Muscle of leg (tissue), 3 donors: ENCODE measurements at regions not wholly inside any gene's neighbourhood (a gene's known extent, or its start where the extent isn't known, plus 50 kb on each side); places are given as distances from the start of the nearest gene placed in this dataset.
"Not testable (repeated sequence)": the region's sequence is repeated elsewhere in the genome, so short reads cannot be mapped to it uniquely, and the experiment has no call there.

Experiments
- DNase-seq: peaks from one replicate; pipeline ENCODE4 v3.0.0; 2013
- H3K27ac ChIP-seq: one replicate; pipeline ENCODE4 v1.5.1; 2013; ENCODE audit warnings: mild to moderate bottlenecking, low read length, control low read depth
- H3K27me3 ChIP-seq: one replicate; pipeline ENCODE4 v1.6.1; 2013; ENCODE audit warnings: low read length; ENCODE audit not compliant: control insufficient read depth, insufficient read depth
- H3K36me3 ChIP-seq: one replicate; pipeline ENCODE4 v1.6.1; 2013; ENCODE audit warnings: low read length; ENCODE audit not compliant: control insufficient read depth, insufficient read depth
- H3K4me1 ChIP-seq: one replicate; pipeline ENCODE4 v1.6.1; 2013; ENCODE audit warnings: low read length; ENCODE audit not compliant: control insufficient read depth, insufficient read depth
- H3K4me3 ChIP-seq: one replicate; pipeline ENCODE4 v1.5.1; 2013; ENCODE audit warnings: low read length, control low read depth
- H3K9me3 ChIP-seq: replicated peaks from 2 replicates; pipeline ENCODE4 v1.6.1; 2013; ENCODE audit warnings: low read depth, low read length; ENCODE audit not compliant: control insufficient read depth
- WGBS: methylation state at CpG from one replicate; pipeline ENCODE4 v1.1.5; 2013; ENCODE audit warnings: missing lambda C conversion rate; ENCODE audit not compliant: insufficient coverage; 5-methylcytosine and 5-hydroxymethylcytosine counted together

GRCh38 chr17:15858082-15858481, 86.8 kb upstream of the ADORA2B start:
- H3K36me3 ChIP-seq, H3K27me3 ChIP-seq, H3K27ac ChIP-seq, H3K4me3 ChIP-seq, DNase-seq, H3K9me3 ChIP-seq, H3K4me1 ChIP-seq: not testable (repeated sequence)
- WGBS, result no CpG with 5 or more reads among the region's 3 CpGs

GRCh38 chr17:15860774-15861173, 84.2 kb upstream of the ADORA2B start:
- not testable (repeated sequence) for H3K27ac ChIP-seq, H3K36me3 ChIP-seq, DNase-seq, H3K4me3 ChIP-seq, H3K27me3 ChIP-seq, H3K9me3 ChIP-seq, H3K4me1 ChIP-seq
- 100% methylated on average over 2 of the region's 5 CpGs for WGBS

GRCh38 chr17:15864061-15864460, 80.9 kb upstream of the ADORA2B start:
- not testable (repeated sequence) for H3K27me3 ChIP-seq, H3K27ac ChIP-seq, H3K4me3 ChIP-seq, H3K4me1 ChIP-seq, DNase-seq, H3K9me3 ChIP-seq, H3K36me3 ChIP-seq
- no CpG with 5 or more reads among the region's 4 CpGs for WGBS

GRCh38 chr17:15864472-15864871, 80.5 kb upstream of the ADORA2B start:
- H3K36me3 ChIP-seq, H3K9me3 ChIP-seq, H3K4me3 ChIP-seq, H3K27ac ChIP-seq, H3K4me1 ChIP-seq, H3K27me3 ChIP-seq, DNase-seq: not testable (repeated sequence)
- WGBS, result 100% methylated on average over 1 of the region's 4 CpGs

GRCh38 chr17:15866015-15866414, 78.9 kb upstream of the ADORA2B start:
- not testable (repeated sequence) for H3K4me1 ChIP-seq, H3K36me3 ChIP-seq, DNase-seq, H3K9me3 ChIP-seq, H3K27me3 ChIP-seq, H3K4me3 ChIP-seq, H3K27ac ChIP-seq
- no CpG with 5 or more reads among the region's 3 CpGs for WGBS

GRCh38 chr17:15867331-15867730, 77.6 kb upstream of the ADORA2B start:
- WGBS, result 88% methylated on average over 5 of the region's 31 CpGs
- not testable (repeated sequence) for H3K9me3 ChIP-seq, H3K27ac ChIP-seq, H3K36me3 ChIP-seq, H3K4me3 ChIP-seq, DNase-seq, H3K4me1 ChIP-seq, H3K27me3 ChIP-seq

GRCh38 chr17:15869868-15870267, 75.1 kb upstream of the ADORA2B start:
- not testable (repeated sequence) for H3K9me3 ChIP-seq, H3K4me3 ChIP-seq, H3K27ac ChIP-seq, H3K27me3 ChIP-seq, H3K4me1 ChIP-seq, H3K36me3 ChIP-seq, DNase-seq
- WGBS, result no CpG with 5 or more reads among the region's 2 CpGs

- not testable (repeated sequence) for DNase-seq, H3K4me3 ChIP-seq, H3K27me3 ChIP-seq, H3K4me1 ChIP-seq, H3K9me3 ChIP-seq, H3K36me3 ChIP-seq, H3K27ac ChIP-seq
- WGBS, result no CpG with 5 or more reads among the region's 4 CpGs
Measured at GRCh38 chr17:15872677-15873076, 72.3 kb upstream of the ADORA2B start.

- H3K9me3 ChIP-seq, H3K4me3 ChIP-seq, DNase-seq, H3K27ac ChIP-seq, H3K27me3 ChIP-seq, H3K36me3 ChIP-seq, H3K4me1 ChIP-seq: not testable (repeated sequence)
- no CpG with 5 or more reads among the region's 7 CpGs for WGBS
Measured at GRCh38 chr17:15877882-15878500, 66.9 kb upstream of the ADORA2B start.

GRCh38 chr17:15882058-15882720, 62.7 kb upstream of the ADORA2B start:
- Histone ChIP-seq H3K27ac (no peak overlapping the region), H3K4me3 (no peak overlapping the region), H3K27me3 (no peaks in the 10 kb centered on the region), H3K4me1 (peaks cover 2% of the 10 kb centered on the region), H3K36me3 (no peaks in the 10 kb centered on the region), H3K9me3 (no peaks in the 10 kb centered on the region)
- no peak for DNase-seq
- WGBS, result 88% methylated on average over 7 of the region's 8 CpGs

- 20% methylated on average over 1 of the region's 4 CpGs for WGBS
Measured at GRCh38 chr17:15882777-15883176, 62.2 kb upstream of the ADORA2B start.

More at GRCh38 chr17:15882777-15883176, 62.2 kb upstream of the ADORA2B start:
- no peaks in the 10 kb centered on the region for H3K27me3 ChIP-seq
- H3K27ac ChIP-seq, result no peak overlapping the region
- H3K4me3 ChIP-seq, result no peak overlapping the region
- no peaks in the 10 kb centered on the region for H3K36me3 ChIP-seq
- H3K4me1 ChIP-seq, result peaks cover 2% of the 10 kb centered on the region
- H3K9me3 ChIP-seq, result no peaks in the 10 kb centered on the region
- DNase-seq, result no peak
